HG02938 (cell line): ENCODE measurements at regions not wholly inside any gene's neighbourhood (a gene's known extent, or its start where the extent isn't known, plus 50 kb on each side); places are given as distances from the start of the nearest gene placed in this dataset.

Experiments
- ATAC-seq: cut with Tn5 transposase; IDR thresholded peaks from one replicate; pipeline ENCODE4 v1.9.1; 2021; ENCODE audit warnings: mild to moderate bottlenecking, moderate library complexity; ENCODE audit not compliant: unreplicated experiment

GRCh38 chr6:14818422-14818884 lies 427.4 kb upstream of the JARID2 start:
- ATAC-seq, result no peak

DNA sequence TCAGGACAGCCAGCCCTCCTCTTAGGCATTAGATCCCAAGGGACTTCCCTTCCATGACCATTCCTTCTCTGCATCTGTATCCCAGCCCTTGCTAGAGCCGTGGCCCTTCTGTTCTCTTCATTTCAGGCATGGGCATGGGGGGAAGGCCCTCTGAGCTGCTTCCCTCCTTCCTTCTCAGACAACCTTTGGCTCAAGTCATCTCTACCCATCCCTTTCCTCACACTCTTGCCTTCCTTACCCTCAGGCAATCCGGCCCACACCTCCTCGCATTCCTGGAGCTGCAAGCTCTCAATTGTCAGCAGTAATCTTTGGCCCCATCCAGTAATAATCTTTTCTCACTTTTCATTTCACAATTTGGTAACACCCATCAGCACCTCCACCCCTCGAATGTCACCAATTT lies 426.9 kb upstream of the JARID2 start:
- ATAC-seq, result no peak

DNA sequence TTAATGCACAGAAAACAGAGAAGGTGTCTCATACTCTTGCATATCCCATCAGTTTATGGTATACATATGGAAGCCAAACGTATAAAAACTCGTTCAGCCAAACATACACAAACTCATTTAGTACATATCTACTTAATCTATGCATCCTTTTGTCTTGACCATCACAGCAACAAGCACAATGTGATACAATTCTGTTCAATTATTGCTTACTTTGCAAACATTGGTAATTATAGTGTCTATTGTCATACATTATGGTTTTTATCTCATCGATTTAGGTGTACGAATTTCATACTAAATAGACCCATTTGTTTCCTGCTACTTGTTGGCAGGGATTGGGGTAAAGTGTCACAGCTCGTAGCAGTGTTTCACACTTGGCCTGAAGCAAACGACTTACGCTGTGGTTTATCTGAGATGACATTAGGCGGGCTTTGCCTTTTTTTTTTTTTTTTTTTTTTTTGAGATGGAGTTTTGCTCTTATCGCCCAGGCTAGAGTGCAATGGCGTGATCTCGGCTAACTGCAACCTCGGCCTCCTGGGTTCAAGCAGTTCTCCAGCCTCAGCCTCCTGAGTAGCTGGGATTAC lies 425.9 kb upstream of the JARID2 start:
- ATAC-seq, result no peak

DNA sequence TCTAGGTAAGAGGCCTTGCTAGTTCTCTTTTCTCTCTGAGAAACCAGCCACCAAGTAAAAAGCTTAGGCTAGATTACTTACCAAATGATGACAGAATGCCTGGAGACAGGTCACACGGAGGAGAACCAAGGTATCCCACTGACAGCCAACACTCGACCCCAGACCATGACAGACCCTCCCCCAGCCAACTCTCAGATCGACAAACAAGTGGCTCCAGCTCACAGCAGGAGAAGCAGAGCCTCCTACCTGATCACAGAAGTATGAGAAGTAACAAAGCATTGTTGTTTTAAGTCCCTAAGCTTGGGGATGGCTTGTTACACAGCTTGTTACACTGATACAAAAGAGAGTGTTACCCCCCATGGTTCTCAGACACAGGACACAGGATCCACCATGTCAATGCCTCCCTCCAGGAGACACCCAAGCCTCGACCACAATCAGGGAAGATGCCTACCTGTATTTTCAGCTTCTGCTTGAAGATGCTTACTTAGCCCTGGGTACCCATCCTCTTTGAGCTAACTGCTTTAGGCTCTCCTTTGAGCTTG lies 423.8 kb upstream of the JARID2 start:
- no peak for ATAC-seq

- ATAC-seq, result no peak
Observed at GRCh38 chr6:14822679-14823078, 423.2 kb upstream of the JARID2 start.

GRCh38 chr6:14824060-14824459 lies 421.8 kb upstream of the JARID2 start:
- ATAC-seq, result no peak

GRCh38 chr6:14824484-14825275 lies 421.2 kb upstream of the JARID2 start:
- no peak for ATAC-seq

GRCh38 chr6:14826456-14826855 lies 419.4 kb upstream of the JARID2 start:
- ATAC-seq, result no peak

DNA sequence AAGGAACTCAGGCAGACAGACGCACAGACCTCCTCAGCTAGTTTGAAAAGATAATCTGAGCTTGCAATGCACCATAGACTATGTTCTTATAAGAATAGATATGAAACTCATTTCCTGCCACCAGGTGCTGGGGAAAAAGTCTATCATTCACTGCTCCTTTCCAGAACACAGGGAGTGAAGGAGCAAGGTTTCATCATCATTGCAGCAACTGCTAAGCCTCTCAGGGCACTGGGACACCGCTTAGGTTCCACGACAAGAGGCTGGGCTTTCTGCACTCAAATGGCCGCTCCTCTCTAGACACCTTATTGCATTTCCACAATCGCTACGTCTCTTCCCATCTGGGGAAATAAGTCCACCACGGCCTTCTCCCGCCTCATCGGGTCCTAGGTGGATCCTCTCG lies 418.5 kb upstream of the JARID2 start:
- no peak for ATAC-seq

DNA sequence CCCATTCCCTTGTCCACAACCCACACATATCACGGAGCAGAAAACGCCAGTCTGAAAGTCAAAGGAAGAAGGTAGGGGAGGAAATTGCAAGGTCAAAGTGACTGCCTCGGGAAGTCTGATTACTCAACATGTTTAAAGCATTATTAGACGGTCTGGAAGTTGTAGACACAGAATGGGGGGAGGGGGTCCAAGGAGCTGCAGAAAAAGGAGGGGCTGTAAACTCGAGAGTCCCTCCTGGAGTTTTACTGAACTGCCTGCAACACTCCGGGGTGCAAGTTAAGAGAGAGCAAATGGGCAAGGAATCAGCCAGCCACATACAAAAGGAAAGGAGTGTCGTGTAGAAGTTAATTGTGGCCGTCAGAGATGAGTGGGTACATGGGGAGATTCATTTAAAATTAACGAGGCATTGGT lies 417.7 kb upstream of the JARID2 start:
- no peak for ATAC-seq

DNA sequence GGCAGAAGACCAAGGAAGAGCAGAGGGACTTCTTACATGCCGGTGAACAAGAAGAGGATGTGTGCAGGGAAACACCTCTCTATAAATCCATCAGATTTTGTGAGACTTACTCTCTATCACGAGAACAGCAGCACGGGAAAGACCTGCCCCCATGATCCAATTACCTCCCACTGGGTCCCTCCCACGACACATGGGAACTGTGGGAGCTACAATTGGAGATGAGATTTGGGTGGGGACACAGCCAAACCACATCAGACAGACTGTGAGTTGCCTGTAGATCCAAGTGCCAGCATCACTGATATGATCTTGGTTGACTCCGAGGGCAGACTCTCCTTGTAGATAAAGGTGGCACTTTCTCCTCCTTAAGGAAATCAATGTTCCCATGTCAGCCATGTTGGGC lies 414.8 kb upstream of the JARID2 start:
- ATAC-seq, result no peak

DNA sequence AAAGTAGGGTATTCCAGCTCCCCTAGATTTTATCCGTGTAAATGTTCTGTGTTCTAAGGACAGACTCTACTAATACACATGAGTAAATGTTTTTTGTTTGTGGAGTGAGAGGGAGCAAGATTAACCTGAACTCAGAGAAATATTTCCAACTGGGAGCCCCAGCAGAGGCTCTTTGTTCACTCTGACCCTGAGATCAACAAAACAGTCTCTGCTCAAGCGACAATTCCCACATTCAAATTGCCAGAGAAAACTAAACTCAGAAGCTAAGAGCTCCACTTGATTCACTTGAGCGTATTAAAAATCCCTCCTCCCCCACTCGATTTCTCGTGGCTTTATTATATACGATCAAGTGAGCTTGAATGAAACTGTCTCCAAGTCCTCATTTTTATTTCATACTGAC lies 413.9 kb upstream of the JARID2 start:
- ATAC-seq, result no peak

- no peak for ATAC-seq
Observed at GRCh38 chr6:14832427-14832826, 413.4 kb upstream of the JARID2 start.

GRCh38 chr6:14834851-14835530 lies 410.9 kb upstream of the JARID2 start:
- ATAC-seq, result no peak

DNA sequence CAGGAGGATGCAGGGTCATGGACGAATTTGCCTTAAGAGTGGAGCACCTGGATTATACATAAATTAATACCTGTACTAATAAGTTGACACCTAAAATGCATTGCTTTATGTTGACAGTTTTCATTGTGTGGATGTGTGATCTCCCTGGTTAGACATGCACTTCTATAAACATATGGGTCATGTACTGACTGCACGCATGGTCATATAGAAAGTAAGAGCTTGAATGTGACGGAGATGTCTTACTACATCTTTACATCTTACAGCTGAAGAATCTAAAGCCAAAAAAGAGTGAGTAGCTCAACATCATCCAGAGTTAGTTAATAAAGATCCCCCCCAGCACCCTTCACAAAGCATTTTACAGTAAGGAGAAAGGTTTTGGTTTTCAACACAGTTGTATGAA lies 408.4 kb upstream of the JARID2 start:
- ATAC-seq, result no peak

DNA sequence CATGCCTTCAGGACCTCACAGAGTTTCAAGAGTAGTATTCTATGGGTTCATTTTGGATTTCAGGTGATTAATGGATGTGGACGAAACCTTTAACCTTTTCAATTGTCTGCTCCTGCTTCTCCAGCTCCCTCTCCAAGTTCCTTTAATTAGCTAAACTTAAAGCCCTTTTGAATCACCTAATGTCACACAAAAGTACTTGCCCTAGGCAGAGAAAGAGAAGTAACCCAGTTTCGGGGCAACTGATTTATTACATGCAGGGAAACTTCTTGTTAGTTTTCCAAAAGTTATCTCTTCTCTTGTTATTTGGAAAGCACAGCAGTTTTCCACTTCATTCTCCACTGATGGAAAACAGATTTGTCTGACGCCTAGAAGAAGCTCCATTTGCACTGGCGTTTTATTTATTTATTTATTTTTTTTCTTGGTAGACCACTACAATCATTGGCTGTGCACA lies 407.7 kb upstream of the JARID2 start:
- no peak for ATAC-seq

DNA sequence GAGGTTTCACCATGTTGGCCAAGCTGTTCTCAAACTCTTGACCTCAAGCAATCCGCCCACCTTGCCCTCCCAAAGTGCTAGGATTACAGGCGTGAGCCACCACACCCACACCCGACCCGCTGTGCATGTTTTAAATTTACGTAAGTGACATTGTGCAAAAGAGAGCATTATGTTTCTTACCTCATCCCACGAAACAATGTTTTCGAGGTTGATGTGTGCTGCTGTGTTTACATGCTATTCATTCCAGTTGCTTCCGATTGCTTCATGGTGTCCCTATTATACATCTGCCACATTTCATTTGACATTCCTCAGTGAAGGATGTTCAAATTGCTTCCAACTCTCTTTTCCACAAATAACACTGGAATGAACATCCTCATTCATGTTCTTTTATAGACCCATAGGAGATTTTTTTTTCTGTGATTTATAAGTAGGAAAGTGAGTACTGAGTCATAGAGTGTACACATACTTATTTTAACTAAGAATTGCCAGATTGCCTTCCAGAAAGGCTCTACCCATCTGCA lies 403.9 kb upstream of the JARID2 start:
- no peak for ATAC-seq

DNA sequence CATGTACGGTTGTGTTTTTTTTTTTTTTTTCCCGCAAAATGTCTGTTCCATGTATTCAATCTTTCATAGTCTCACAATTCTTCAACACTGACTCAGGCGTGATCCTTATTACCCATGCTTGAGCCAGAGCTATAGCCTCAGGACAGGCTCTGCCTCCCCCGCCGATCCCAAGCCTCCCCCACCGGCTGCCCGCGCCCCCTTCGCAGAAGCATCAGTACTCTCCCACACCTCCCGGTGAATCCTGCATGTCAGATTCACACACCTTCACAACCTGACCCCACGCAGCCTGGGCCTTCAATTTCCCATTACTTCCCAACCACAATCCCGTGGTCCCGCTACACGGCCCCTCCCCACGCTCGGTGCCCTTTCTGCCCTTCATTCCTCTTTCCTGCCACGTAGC lies 401.5 kb upstream of the JARID2 start:
- no peak for ATAC-seq

DNA sequence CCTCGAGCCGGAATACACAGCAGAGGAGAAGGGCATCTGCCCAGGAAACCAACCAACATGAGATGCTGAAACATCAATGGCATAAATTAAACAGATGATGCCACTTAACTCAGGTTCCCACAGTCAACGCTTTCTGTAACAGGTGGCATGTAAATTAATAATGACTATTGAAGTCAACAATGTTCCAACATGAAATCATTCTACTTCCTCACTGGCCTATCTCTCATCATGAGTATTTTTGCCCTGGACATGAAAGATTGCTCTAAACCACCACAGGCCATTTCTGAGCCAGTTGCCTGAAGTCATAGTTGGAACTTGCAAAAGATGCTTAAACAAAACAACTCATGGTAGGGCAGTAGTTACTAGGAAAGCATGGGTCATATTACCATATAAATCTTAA lies 397.9 kb upstream of the JARID2 start:
- no peak for ATAC-seq

DNA sequence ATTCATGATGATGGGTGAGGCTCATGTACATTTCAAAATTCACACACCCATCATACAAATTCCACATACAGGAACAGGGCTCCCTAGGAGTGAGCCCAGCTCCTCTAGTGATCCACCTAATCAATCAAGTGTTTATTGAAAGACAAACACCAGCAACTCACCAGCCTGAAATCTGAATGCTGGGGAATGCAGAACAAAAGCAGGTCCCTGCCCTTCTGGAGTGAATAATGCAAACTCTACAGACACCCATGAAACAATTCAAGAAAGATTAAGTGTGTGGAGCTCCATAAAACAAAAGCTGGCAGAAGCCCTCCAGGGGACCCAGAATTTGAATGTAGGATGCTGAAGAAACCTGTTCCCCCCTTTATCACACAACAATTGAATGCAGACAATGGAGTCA lies 396.7 kb upstream of the JARID2 start:
- no peak for ATAC-seq

DNA sequence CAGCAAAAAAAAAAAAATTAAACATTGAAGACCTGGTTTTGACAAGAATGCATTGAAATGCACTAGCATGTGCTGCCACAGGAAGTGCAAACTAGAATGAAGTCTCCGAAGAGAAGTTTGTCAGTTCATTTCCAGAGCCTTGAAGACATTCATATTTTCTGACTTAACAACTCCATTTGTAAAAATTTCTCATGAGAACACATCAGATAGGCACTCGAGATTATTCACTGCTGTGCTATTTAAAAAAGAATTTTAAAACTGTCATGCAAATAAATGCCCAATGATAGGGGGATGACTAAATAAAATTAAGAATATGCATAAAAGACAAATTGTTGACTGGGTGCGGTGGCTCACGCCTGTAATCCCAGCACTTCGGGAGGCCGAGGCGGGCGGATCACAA lies 394.6 kb upstream of the JARID2 start:
- ATAC-seq, result no peak

- no peak for ATAC-seq
Observed at GRCh38 chr6:14852375-14852774, 393.5 kb upstream of the JARID2 start.
